Right ventricle myocardium superior (tissue), 1 donor: ENCODE measurements at regions not wholly inside any gene's neighbourhood (a gene's known extent, or its start where the extent isn't known, plus 50 kb on each side); places are given as distances from the start of the nearest gene placed in this dataset.
"Not testable (repeated sequence)": the region's sequence is repeated elsewhere in the genome, so short reads cannot be mapped to it uniquely, and the experiment has no call there.

Experiments
- ATAC-seq: fragments of 200-7000 bp; cut with Tn5 transposase; one replicate; pipeline ENCODE4 v1.9.1; 2020; ENCODE audit warnings: mild to moderate bottlenecking; ENCODE audit not compliant: poor library complexity
- DNase-seq: peaks from one replicate; pipeline ENCODE4 v3.0.0-alpha.2; 2020
- intact Hi-C: fragments of 100-400 bp; cut with DNase I; formaldehyde crosslinking; loops from one replicate; pipeline ENCODE4 v1.11.2; 2022
- donor health status: DM: no; HTN: yes; CAD: no; lungs with severe emphysema.

- no peak for ATAC-seq
- intact Hi-C loops = loop anchor here (5.0 to 10.0 kb wide), 2 partner anchors 85 to 212 kb away; partner anchors contain the start of gene ADRB2
- no peak for DNase-seq
Observed at GRCh38 chr5:148740079-148740858, 85.9 kb upstream of the HTR4 start.

GRCh38 chr5:148740966-148741742 is 85.3 kb upstream of the ADRB2 start:
- ATAC-seq = peak; percentile 86
- no peak for DNase-seq
- intact Hi-C loops = loop anchor here (5.0 to 10.0 kb wide), 2 partner anchors 84 to 211 kb away; partner anchors contain the start of gene ADRB2

GRCh38 chr5:148741766-148742165 is 84.6 kb upstream of the ADRB2 start:
- not testable (repeated sequence) for DNase-seq, ATAC-seq
- intact Hi-C loops = loop anchor here (5.0 to 10.0 kb wide), 2 partner anchors 83 to 211 kb away; partner anchors contain the start of gene ADRB2

GRCh38 chr5:148744380-148744779 is 82.0 kb upstream of the ADRB2 start:
- not testable (repeated sequence) for ATAC-seq, DNase-seq
- intact Hi-C loops = loop anchor here (5.0 to 10.0 kb wide), 2 partner anchors 80 to 208 kb away; partner anchors contain the start of gene ADRB2

- intact Hi-C loops = loop anchor here (10.0 kb wide), 1 partner anchor 78 kb away; the partner anchor contains the start of gene ADRB2
- no peak for DNase-seq
- ATAC-seq = no peak
Observed at GRCh38 chr5:148746826-148747535, 79.4 kb upstream of the ADRB2 start.

- intact Hi-C loops = loop anchor here (10.0 kb wide), 1 partner anchor 77 kb away; the partner anchor contains the start of gene ADRB2
- DNase-seq = no peak
- no peak for ATAC-seq
Observed at GRCh38 chr5:148747536-148747906, 78.9 kb upstream of the ADRB2 start.

GRCh38 chr5:148748702-148749392 is 77.6 kb upstream of the ADRB2 start:
- intact Hi-C loops = loop anchor here (10.0 kb wide), 1 partner anchor 76 kb away; the partner anchor contains the start of gene ADRB2
- no peak for DNase-seq
- ATAC-seq = peak; percentile 72

- ATAC-seq (no peak), DNase-seq (no peak)
- intact Hi-C loops = no loop called here
Observed at GRCh38 chr5:148750614-148751013, 75.8 kb upstream of the ADRB2 start.

- no peak for DNase-seq
- intact Hi-C loops = no loop called here
- no peak for ATAC-seq
Observed at GRCh38 chr5:148751025-148751424, 75.4 kb upstream of the ADRB2 start.

GRCh38 chr5:148752375-148752774 is 74.0 kb upstream of the ADRB2 start:
- DNase-seq, intact Hi-C loops, ATAC-seq: not testable (repeated sequence)

- no peak for ATAC-seq
- DNase-seq = no peak
- intact Hi-C loops = no loop called here
Observed at GRCh38 chr5:148759101-148759500, 67.3 kb upstream of the ADRB2 start.

GRCh38 chr5:148760945-148761638 is 65.3 kb upstream of the ADRB2 start:
- DNase-seq (no peak), ATAC-seq (no peak)
- intact Hi-C loops = no loop called here

GRCh38 chr5:148763996-148764395 is 62.4 kb upstream of the ADRB2 start:
- ATAC-seq (no peak), DNase-seq (no peak)
- intact Hi-C loops = no loop called here

GRCh38 chr5:148765061-148765460 is 61.4 kb upstream of the ADRB2 start:
- DNase-seq (no peak), ATAC-seq (no peak)
- intact Hi-C loops = no loop called here

- intact Hi-C loops = no loop called here
- ATAC-seq (peak; percentile 34), DNase-seq (no peak)
Observed at GRCh38 chr5:148768806-148769415, 57.5 kb upstream of the ADRB2 start.

- intact Hi-C loops = no loop called here
Observed at GRCh38 chr5:148769941-148770340, 56.5 kb upstream of the ADRB2 start.

GRCh38 chr5:148774313-148774712 is 52.1 kb upstream of the ADRB2 start:
- no peak for DNase-seq
- no peak for ATAC-seq
- intact Hi-C loops = no loop called here

More at GRCh38 chr5:148769941-148770340, 56.5 kb upstream of the ADRB2 start:
- no peak for DNase-seq
- ATAC-seq = no peak
